Keratinocyte (primary cell): ENCODE measurements at regions not wholly inside any gene's neighbourhood (a gene's known extent, or its start where the extent isn't known, plus 50 kb on each side); places are given as distances from the start of the nearest gene placed in this dataset.

Experiments
- CTCF ChIP-seq, 3 experiments: IDR thresholded peaks in 1 of 3; conservative IDR thresholded peaks in 1 of 3; optimal IDR thresholded peaks in 1 of 3; 2 replicates in 2 of 3; 3 replicates in 1 of 3; pipeline versions ENCODE3 to v1.5.1; 2011; ENCODE audit warnings: low read length in 3 of 3, mild to moderate bottlenecking in 3 of 3, moderate library complexity in 2 of 3, control low read depth in 1 of 3, inconsistent platforms in 1 of 3; ENCODE audit not compliant: insufficient read depth in 2 of 3; ENCODE audit errors: extremely low read depth in 1 of 3
- EZH2 ChIP-seq: IDR thresholded peaks from one replicate; pipeline ENCODE4 v1.6.1; 2012; ENCODE audit warnings: inconsistent platforms, mild to moderate bottlenecking, low read length, moderate library complexity

- TF ChIP-seq CTCF (optimal IDR thresholded peaks at IDR 0.05 in 1 of 3, IDR thresholded peaks at IDR 0.05 in 1 of 3, conservative IDR thresholded peaks at IDR 0.05 in 1 of 3; ENCODE audit: extremely low read depth in 1 of 3, insufficient read depth in 2 of 3, low read length in 3 of 3) (no peak), EZH2 (no peak)
Observed at GRCh38 chr14:29242755-29243754, 476.5 kb downstream of the FOXG1 start.
